Activated CD4-positive, alpha-beta memory T cell treated with anti-CD3 and anti-CD28 coated beads, Interleukin-2, amount 10 ng/mL, durations not matched to agents 7 days and 5 days (primary cell): ENCODE measurements at regions not wholly inside any gene's neighbourhood (a gene's known extent, or its start where the extent isn't known, plus 50 kb on each side); places are given as distances from the start of the nearest gene placed in this dataset.

Experiments
- CTCF ChIA-PET: fragments of 350-600 bp; sonication (Branson Sonifier 250); formaldehyde crosslinking; loops from one replicate; lab custom pipeline; 2021; ENCODE audit warnings: antibody characterized with exemption, inconsistent platforms; lab: Charles Lee
- POLR2A ChIA-PET: fragments of 350-600 bp; sonication (Branson Sonifier 250); formaldehyde crosslinking; loops from one replicate; lab custom pipeline; 2021; ENCODE audit warnings: antibody characterized with exemption; lab: Charles Lee
- DNase-seq: peaks from one replicate; pipeline ENCODE4 v3.0.0-alpha.2; 2020
- H3K27ac Mint-ChIP-seq: one replicate; pipeline ENCODE4 v1.8.0; 2021; ENCODE audit warnings: mild to moderate bottlenecking, mixed read lengths
- H3K27me3 Mint-ChIP-seq: one replicate; pipeline ENCODE4 v1.8.0; 2021; ENCODE audit warnings: mixed read lengths
- H3K36me3 Mint-ChIP-seq: one replicate; pipeline ENCODE4 v1.8.0; 2021; ENCODE audit warnings: low read depth, mixed read lengths
- H3K4me1 Mint-ChIP-seq: one replicate; pipeline ENCODE4 v1.8.0; 2021; ENCODE audit warnings: mixed read lengths
- H3K4me3 Mint-ChIP-seq: one replicate; pipeline ENCODE4 v1.8.0; 2021; ENCODE audit warnings: mild to moderate bottlenecking, mixed read lengths
- H3K9me3 Mint-ChIP-seq: one replicate; pipeline ENCODE4 v1.8.0; 2021; ENCODE audit warnings: mixed read lengths

DNA sequence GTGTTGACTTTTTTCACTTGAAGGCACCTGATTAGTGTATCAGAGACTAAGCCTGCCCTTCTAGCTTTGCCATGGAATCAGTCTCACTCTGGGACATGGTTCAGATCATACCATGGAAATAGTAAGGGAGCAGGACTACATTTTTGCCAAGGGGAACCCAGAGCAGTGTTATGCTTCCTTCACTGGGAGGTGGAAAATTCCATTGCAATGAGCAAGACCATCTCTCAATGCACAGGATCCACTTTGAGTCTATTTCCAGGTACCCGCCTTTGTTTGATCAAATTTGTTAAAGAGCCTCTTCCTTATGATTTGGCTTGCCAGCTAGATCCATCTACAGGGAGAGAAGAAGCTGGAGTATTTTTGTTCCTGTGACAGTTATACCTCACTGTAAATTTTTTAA, 395.8 kb downstream of the MTX2 start:
- ChIA-PET CTCF (interaction anchor here (1.7 kb wide), 1 partner anchor 13 kb away, joined by 8 read pairs; no protein-coding TSS in a partner anchor), POLR2A (no interaction called here)
- Mint-ChIP-seq H3K27me3 (peaks cover 28% of the 10 kb centered on the region), H3K4me1 (no peaks in the 10 kb centered on the region), H3K9me3 (no peaks in the 10 kb centered on the region), H3K4me3 (no peak overlapping the region), H3K27ac (no peak overlapping the region), H3K36me3 (no peaks in the 10 kb centered on the region)
- DNase-seq, result no peak

DNA sequence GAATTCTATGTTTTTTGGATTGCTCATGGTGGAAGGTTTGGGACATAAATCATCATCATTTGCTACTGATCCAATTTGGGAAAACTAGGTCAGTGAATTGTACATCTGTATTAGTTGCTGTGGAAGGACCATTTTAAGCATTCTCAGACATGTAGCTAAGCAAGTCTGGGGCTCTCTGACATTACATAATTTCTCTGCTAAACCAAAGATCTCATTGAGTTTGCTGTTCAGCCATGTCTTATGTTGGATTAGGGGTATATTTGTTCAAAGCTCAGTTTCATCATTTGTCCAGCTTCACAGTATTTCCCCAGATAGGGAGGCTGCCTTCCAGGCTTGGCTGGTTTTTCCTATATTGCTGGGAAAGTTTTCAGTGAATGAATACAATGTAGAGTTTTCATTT, 399.7 kb downstream of the MTX2 start:
- ChIA-PET CTCF (interaction anchor here (1.6 kb wide), 1 partner anchor 115 kb away, joined by 3 read pairs; no protein-coding TSS in a partner anchor), POLR2A (no interaction called here)
- DNase-seq, result no peak
- no peak overlapping the region for H3K4me3 Mint-ChIP-seq
- H3K27me3 Mint-ChIP-seq, result peaks cover 28% of the 10 kb centered on the region
- no peaks in the 10 kb centered on the region for H3K36me3 Mint-ChIP-seq
- no peak overlapping the region for H3K27ac Mint-ChIP-seq
- H3K9me3 Mint-ChIP-seq, result no peaks in the 10 kb centered on the region
- H3K4me1 Mint-ChIP-seq, result no peaks in the 10 kb centered on the region

DNA sequence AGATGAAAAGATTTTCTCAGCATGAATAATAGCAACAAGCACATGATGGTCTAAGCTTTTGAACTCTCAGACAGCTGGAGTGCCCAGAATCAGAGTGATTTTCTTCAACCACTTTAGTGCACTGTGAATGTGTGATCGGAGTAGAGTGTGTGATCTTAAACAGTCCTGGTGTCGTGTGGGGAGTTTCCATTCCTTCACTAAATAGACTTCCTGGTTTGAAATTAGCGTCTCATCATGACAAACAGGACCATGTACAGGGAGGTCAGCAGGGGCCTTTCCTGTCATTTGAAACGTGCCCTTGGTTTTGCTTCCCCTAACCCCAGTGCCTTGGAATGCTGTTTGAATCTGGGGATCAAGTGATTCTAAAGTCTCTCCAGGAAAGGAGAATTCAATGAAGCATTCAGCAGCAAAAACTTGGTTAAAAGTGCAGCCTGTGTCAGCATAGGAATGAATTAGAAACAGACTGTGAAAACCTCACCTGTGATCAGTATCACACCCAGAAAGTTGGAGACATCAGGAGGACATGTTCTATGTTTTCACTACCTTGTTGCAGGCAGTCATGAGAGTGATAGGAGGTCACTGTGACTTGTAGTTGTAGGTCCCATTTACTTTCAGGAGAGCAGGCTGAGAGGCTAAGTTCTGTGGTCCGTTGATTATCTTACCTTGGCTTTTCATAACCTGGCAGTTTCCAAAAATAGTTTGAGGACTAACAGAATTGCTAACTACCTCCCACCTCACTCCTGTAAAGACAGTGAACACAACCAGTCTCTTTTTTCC, 400.3 kb downstream of the MTX2 start:
- CTCF ChIA-PET, result no interaction called here
- Mint-ChIP-seq H3K27ac (no peak overlapping the region), H3K36me3 (no peaks in the 10 kb centered on the region), H3K27me3 (peaks cover 27% of the 10 kb centered on the region), H3K4me3 (no peak overlapping the region), H3K4me1 (no peaks in the 10 kb centered on the region), H3K9me3 (no peaks in the 10 kb centered on the region)
- DNase-seq, result no peak
- POLR2A ChIA-PET, result no interaction called here

DNA sequence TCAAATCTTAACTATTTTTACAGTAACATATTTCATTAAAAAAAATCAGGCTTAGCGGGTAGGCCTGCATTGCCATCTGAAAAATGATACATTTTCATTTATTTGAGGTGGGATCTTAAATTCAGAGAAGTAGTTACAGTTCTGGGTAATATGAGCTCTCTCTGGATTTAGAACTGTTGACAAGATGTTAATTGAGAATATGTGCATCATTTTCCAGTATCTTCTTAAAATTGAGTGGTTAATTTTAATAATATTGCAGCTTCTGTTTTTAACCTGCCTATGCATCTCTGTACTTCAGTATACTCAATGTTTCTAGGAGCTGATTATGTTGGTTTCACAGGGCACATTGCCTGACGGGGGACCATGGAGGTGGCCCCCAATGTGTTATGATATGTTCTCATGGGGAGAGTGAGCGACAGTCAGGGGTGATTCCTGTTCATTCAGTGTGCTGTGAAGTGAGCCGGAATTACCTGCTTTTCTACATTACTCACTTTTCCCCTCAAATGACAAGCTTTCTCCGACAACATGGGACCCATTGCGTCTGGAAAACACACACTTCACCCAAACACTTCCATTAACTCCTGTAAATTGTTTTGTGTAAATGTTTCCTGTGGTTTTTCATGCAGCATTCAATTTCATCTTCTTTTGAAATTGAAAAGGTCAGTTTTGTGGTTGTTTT, 406.2 kb downstream of the MTX2 start:
- no peak for DNase-seq
- ChIA-PET CTCF (interaction anchor here (1.1 to 1.5 kb wide), 3 partner anchors 11 to 474 kb away, joined by 3 to 4 read pairs (median 4); no protein-coding TSS in a partner anchor), POLR2A (interaction anchor here (0.6 kb wide), 1 partner anchor 1365 kb away, joined by 3 read pairs; no protein-coding TSS in a partner anchor)
- peaks cover 23% of the 10 kb centered on the region for H3K27me3 Mint-ChIP-seq
- H3K36me3 Mint-ChIP-seq, result no peaks in the 10 kb centered on the region
- H3K4me1 Mint-ChIP-seq, result no peaks in the 10 kb centered on the region
- H3K9me3 Mint-ChIP-seq, result no peaks in the 10 kb centered on the region
- no peak overlapping the region for H3K4me3 Mint-ChIP-seq
- no peak overlapping the region for H3K27ac Mint-ChIP-seq

DNA sequence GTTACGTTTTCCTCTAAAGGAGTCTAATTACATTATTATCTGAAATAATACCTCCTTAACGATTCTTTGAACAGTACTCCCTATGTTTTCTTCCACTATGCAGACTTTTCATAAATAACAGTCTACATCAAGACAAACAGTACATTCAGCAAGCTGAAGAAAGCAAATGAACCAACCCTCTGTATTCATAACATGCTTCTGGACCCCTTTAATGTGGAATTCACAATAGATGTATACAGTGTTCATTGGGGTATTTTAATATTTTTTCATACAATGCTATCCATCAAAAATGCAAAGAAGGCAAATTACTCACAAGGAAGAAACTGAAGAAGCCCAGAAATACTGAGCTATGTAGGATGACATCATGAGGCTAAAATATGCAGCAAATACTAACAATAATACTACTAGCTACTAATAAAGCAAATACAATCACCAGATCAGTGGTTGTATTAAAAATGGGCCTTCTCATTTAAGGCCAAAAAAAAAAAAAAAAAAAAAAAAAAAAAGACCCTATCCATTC, 408.6 kb downstream of the MTX2 start:
- Mint-ChIP-seq H3K27me3 (peaks cover 27% of the 10 kb centered on the region), H3K27ac (no peak overlapping the region), H3K9me3 (no peaks in the 10 kb centered on the region), H3K36me3 (no peaks in the 10 kb centered on the region), H3K4me3 (no peak overlapping the region), H3K4me1 (no peaks in the 10 kb centered on the region)
- ChIA-PET CTCF (no interaction called here), POLR2A (no interaction called here)
- no peak for DNase-seq

DNA sequence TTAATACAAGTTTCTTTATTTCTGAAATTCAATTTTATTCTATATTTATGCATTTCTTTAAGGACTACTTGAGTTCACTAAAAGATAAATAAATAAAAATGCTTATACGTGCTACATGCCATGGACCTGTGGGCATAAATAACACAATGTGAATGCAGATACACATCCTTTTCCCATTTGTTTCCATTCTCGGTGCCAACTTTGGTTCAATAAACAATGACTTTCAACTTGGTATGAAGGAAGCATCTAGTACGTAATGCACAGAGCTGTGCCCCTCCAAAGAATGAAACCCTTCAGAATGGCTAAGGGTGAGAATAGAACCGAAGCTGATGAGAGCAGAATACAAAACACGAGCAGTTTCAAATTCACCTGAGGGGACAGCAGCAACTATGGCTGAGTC, 409.3 kb downstream of the MTX2 start:
- H3K27me3 Mint-ChIP-seq, result peaks cover 34% of the 10 kb centered on the region
- CTCF ChIA-PET, result no interaction called here
- no peaks in the 10 kb centered on the region for H3K9me3 Mint-ChIP-seq
- no peak overlapping the region for H3K27ac Mint-ChIP-seq
- no peak overlapping the region for H3K4me3 Mint-ChIP-seq
- H3K4me1 Mint-ChIP-seq, result no peaks in the 10 kb centered on the region
- no peak for DNase-seq
- POLR2A ChIA-PET, result no interaction called here
- no peaks in the 10 kb centered on the region for H3K36me3 Mint-ChIP-seq

DNA sequence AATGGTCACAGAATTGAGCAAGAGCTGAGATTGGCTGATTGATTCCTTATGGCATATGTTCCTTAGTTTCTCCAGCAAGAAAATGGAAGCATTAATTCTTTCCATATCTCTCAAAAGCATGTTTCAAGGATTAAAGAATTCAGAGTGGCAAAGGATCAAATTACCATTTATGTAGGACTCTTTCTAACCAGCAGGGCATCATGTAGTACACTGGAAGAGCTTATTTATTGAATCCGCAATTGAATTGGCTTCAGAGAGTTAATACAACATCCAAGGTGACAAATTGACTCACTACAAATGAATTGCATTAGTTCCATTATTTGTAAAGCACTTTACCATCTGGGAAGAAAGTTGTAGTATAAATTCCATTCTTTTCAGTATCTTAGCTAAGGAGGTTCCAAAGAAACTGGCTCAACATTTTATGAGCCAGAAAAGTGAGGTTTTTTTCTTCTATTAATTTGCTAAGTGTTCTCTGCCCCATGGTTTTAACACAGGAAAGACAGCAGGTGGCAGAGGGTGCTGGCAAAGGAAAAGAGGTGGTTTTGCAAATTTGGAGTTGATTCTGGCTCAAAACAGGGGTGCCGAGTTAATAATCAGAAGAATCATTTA, 409.9 kb downstream of the MTX2 start:
- Mint-ChIP-seq H3K27ac (no peak overlapping the region), H3K4me1 (no peaks in the 10 kb centered on the region), H3K9me3 (no peaks in the 10 kb centered on the region), H3K4me3 (no peak overlapping the region), H3K27me3 (peaks cover 33% of the 10 kb centered on the region), H3K36me3 (no peaks in the 10 kb centered on the region)
- no peak for DNase-seq
- ChIA-PET POLR2A (no interaction called here), CTCF (no interaction called here)

DNA sequence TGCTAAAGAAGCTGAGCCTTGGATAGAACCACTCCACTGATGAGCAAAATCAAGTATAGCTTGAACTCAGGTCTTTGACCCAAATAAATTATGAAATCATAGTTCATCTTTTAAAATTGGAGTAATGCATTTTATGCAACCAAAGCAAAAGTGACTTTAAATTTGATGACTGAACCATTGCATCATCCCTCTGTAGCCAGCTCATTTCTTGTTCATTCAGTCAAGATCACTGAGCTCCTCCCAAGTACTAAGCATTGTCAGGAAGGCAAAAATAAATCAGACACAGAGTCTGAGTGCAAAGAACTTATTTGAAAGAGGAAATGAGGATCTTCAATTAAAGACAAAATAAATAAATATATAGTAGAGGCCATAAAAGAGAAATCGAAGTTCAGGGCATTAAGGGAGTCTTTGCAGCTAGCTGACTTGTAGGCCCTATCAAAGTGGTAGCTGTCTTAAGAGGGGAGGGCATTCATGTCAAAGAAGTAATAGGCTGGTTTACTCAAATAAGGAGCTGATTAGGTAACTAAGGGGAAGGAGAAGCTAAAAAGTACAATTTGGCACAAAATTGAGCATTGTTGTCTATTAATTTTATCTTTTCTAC, 411.8 kb downstream of the MTX2 start:
- H3K27me3 Mint-ChIP-seq, result peaks cover 41% of the 10 kb centered on the region
- ChIA-PET CTCF (no interaction called here), POLR2A (no interaction called here)
- no peaks in the 10 kb centered on the region for H3K36me3 Mint-ChIP-seq
- no peaks in the 10 kb centered on the region for H3K4me1 Mint-ChIP-seq
- H3K4me3 Mint-ChIP-seq, result no peak overlapping the region
- no peaks in the 10 kb centered on the region for H3K9me3 Mint-ChIP-seq
- DNase-seq, result no peak
- H3K27ac Mint-ChIP-seq, result no peak overlapping the region

DNA sequence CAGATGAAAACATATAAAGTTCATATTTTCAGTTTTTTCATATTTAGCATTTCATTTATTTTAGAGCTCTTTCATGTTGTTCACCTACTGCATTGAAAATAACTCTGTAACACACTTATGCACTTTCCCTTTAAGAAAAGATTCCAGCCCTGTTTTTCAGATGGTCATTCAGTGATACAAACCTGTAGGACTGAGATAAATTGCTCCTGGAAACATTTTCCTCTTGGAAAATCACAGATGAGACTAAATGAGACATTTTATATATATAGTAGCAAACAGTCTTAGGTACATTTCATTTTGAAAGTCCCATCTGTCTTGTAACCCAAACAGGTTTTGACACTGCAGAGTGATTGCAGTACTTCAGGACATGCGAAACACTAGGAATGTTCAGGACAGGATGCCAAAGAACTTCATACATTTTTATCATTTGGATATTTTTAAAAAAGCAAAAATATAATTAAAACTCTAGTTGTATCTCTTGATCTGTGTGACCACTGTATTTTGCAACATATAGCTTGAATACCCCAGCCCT, 412.4 kb downstream of the MTX2 start:
- peaks cover 43% of the 10 kb centered on the region for H3K27me3 Mint-ChIP-seq
- CTCF ChIA-PET, result no interaction called here
- no peaks in the 10 kb centered on the region for H3K9me3 Mint-ChIP-seq
- H3K36me3 Mint-ChIP-seq, result no peaks in the 10 kb centered on the region
- no peak for DNase-seq
- H3K4me1 Mint-ChIP-seq, result no peaks in the 10 kb centered on the region
- no peak overlapping the region for H3K4me3 Mint-ChIP-seq
- POLR2A ChIA-PET, result no interaction called here
- H3K27ac Mint-ChIP-seq, result no peak overlapping the region

DNA sequence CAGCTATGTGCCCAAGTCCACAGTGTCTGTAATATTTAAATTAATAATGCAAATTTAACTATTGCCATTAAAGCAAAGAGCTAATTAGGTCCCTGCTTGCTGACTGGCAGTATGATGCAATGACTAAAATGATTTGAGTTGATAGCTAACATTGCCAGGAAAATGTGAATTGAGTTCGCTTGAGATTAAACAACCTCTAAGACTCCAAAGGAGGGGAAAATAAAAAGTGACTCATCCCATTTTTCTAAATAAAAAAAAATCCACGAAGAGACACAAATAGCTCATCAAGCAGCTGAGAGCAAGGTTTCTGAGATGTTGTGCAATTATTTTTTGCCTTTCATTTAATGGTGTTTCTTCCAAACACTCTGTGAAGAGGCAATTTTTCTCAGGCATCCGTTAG, 413.0 kb downstream of the MTX2 start:
- Mint-ChIP-seq H3K9me3 (no peaks in the 10 kb centered on the region), H3K4me1 (no peaks in the 10 kb centered on the region), H3K4me3 (no peak overlapping the region), H3K27ac (no peak overlapping the region), H3K27me3 (peaks cover 43% of the 10 kb centered on the region), H3K36me3 (no peaks in the 10 kb centered on the region)
- ChIA-PET POLR2A (no interaction called here), CTCF (no interaction called here)
- no peak for DNase-seq

DNA sequence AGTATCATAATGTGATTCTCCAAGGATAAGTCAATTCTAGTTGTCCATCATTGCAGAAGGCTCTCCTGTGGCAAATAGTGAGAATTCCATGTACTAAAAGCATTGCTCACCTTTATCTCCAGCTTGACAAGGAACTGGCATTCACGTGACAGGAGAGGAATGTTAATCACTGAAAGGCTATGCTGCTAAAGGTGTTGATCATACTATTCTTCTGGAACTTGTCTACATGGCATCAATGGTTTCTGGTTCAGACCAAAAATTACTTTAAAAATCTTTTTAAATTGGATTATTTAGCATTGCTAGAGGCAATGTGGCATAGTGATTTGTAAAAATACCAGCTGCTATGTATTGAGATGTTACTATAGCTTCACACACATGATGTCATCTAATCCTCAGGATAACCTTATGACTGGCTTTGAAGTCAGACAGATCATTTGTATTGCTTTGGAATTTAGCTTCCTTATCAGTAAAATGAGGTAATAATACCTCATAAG, 414.4 kb downstream of the MTX2 start:
- CTCF ChIA-PET, result interaction anchor here (0.6 kb wide), 1 partner anchor 488 kb away, joined by 3 read pairs; no protein-coding TSS in a partner anchor
- H3K9me3 Mint-ChIP-seq, result no peaks in the 10 kb centered on the region
- H3K27me3 Mint-ChIP-seq, result peaks cover 42% of the 10 kb centered on the region

DNA sequence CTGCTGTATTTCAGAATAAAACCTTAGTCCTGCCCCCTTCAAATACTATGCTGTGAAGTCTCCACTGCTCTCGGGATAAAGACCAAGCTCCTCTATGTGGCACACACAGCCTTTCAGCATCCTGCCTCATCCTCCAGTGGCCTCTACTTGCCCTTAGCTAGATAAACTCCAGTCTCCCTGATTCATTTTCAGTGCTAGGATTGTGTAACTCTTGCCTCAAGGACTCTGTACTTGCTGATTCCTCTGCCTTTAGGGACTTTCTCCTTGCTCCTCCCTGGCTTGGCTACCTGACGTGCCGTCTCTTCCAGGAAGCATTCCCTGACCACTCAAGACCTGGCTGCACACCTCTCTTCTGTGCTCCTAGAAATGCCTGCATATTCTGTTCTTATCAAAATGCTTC, 416.7 kb downstream of the MTX2 start:
- Mint-ChIP-seq H3K27me3 (peaks cover 35% of the 10 kb centered on the region), H3K27ac (no peak overlapping the region), H3K4me1 (no peaks in the 10 kb centered on the region), H3K4me3 (no peak overlapping the region), H3K36me3 (no peaks in the 10 kb centered on the region), H3K9me3 (no peaks in the 10 kb centered on the region)
- ChIA-PET POLR2A (no interaction called here), CTCF (no interaction called here)
- no peak for DNase-seq

More for the DNA sequence above, 414.4 kb downstream of the MTX2 start:
- no peaks in the 10 kb centered on the region for H3K36me3 Mint-ChIP-seq
- no peak for DNase-seq
- H3K4me3 Mint-ChIP-seq, result no peak overlapping the region
- H3K4me1 Mint-ChIP-seq, result no peaks in the 10 kb centered on the region
- POLR2A ChIA-PET, result no interaction called here
- H3K27ac Mint-ChIP-seq, result no peak overlapping the region
